ENCODE measurements at regions not wholly inside any gene's neighbourhood (a gene's known extent, or its start where the extent isn't known, plus 50 kb on each side); places are given as distances from the start of the nearest gene placed in this dataset.

GRCh38 chr14:76699939-76700590, 61.2 kb upstream of the VASH1 start:
- TF ChIP-seq POLR2AphosphoS5 (IDR thresholded peaks at IDR 0.05; ENCODE audit: low read depth) = no peak
- no peak for TF ChIP-seq CTCF (IDR thresholded peaks at IDR 0.05; ENCODE audit: insufficient read depth, low read length)
- TF ChIP-seq GABPA (IDR thresholded peaks at IDR 0.05; ENCODE audit: low read depth) = no peak
- no peak for TF ChIP-seq REST (IDR thresholded peaks at IDR 0.05; ENCODE audit: insufficient replicate concordance, low read depth)
- no peak for TF ChIP-seq SPI1 (IDR thresholded peaks at IDR 0.05; ENCODE audit: borderline replicate concordance, low read depth)

All from HL-60 (cell line).